ENCODE measurements at regions not wholly inside any gene's neighbourhood (a gene's known extent, or its start where the extent isn't known, plus 50 kb on each side); places are given as distances from the start of the nearest gene placed in this dataset.

DNA sequence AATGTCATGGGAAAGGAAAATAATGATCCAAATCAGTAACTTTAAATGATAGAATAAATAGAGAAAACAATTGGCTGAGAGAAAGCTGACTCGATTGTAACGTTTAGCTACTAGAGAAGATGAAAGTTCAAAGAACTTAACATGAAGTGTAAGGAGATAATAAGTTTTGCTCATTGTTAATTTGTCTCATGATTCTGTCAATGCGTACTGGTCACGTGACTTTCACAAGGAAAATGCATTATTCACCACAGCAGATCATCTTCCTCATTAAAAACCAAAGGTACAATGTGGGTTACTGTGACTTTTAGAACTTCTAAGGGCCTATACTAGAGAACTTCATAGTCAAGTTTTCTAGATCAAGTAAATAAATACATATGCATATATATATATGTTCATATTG, 1207.2 kb downstream of the EFNB2 start:
- TF ChIP-seq, protein P1, sequence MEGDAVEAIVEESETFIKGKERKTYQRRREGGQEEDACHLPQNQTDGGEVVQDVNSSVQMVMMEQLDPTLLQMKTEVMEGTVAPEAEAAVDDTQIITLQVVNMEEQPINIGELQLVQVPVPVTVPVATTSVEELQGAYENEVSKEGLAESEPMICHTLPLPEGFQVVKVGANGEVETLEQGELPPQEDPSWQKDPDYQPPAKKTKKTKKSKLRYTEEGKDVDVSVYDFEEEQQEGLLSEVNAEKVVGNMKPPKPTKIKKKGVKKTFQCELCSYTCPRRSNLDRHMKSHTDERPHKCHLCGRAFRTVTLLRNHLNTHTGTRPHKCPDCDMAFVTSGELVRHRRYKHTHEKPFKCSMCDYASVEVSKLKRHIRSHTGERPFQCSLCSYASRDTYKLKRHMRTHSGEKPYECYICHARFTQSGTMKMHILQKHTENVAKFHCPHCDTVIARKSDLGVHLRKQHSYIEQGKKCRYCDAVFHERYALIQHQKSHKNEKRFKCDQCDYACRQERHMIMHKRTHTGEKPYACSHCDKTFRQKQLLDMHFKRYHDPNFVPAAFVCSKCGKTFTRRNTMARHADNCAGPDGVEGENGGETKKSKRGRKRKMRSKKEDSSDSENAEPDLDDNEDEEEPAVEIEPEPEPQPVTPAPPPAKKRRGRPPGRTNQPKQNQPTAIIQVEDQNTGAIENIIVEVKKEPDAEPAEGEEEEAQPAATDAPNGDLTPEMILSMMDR (IDR thresholded peaks at IDR 0.05; ENCODE audit: low read depth, low read length): no peak
- TF ChIP-seq POLR2A (IDR thresholded peaks at IDR 0.05; ENCODE audit: extremely low read depth, insufficient read length): no peak

Data from NB4 (cell line).